ENCODE measurements at regions not wholly inside any gene's neighbourhood (a gene's known extent, or its start where the extent isn't known, plus 50 kb on each side); places are given as distances from the start of the nearest gene placed in this dataset.

DNA sequence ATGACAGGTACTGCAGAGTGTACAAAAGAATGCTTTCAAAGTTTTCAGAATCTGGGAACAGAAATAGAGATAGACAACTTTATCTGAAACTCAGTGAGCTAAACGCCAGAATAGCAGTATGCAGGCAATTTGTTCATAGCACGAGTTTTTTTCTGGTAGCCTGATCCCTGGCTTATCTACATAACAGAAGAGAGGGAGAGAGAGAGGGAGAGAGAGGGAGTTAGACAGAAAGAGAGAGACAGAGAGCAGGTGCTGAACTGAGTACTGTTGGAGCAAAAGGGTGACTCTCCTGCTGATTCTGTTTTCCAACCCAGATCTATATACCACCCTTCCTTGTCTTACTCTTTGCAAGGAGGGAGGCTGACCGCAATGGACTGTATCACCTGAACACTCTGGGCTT lies 388.0 kb upstream of the CA10 start:
- H3K9me3 Mint-ChIP-seq: peaks cover 5 to 18% (median 7%) of the 10 kb centered on the region in 9 donors
- H3K4me1 Mint-ChIP-seq: no peaks in the 10 kb centered on the region
- DNase-seq: no peak
- no peak for ATAC-seq
- H3K27ac Mint-ChIP-seq: no peak overlapping the region
- no peak overlapping the region for H3K4me3 Mint-ChIP-seq
- peaks cover 0 to 1% (median 0%) of the 10 kb centered on the region in 5 donors for H3K27me3 Mint-ChIP-seq
- peaks cover 0 to 7% (median 0%) of the 10 kb centered on the region in 3 donors for H3K36me3 Mint-ChIP-seq
- POLR2A ChIA-PET: no interaction called here

DNA sequence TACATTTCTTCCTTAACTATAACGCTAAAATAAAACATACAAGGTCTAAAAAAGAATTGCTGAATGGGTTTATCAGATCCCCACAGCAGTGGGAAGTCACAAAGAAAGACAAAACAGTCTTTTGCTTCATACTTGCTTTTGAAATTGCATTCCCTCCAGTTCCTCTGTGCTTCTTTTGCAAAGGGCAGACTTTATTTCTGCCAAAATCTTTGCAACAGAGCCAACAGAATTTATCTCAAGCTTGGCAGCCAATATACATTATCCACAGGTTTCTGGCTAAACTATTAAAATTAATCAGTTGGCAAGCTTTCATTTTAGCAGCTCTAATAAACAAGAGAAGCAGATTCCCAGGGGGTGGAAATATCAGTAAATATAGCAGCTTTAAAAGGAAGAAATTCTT lies 378.9 kb upstream of the CA10 start:
- H3K27me3 Mint-ChIP-seq: peaks cover 0 to 2% (median 0%) of the 10 kb centered on the region in 5 donors
- no peak overlapping the region for H3K27ac Mint-ChIP-seq
- H3K4me3 Mint-ChIP-seq: no peak overlapping the region
- ATAC-seq (no peak), DNase-seq (no peak)
- POLR2A ChIA-PET: no interaction called here
- H3K36me3 Mint-ChIP-seq: no peaks in the 10 kb centered on the region
- peaks cover 0 to 11% (median 0%) of the 10 kb centered on the region in 9 donors for H3K9me3 Mint-ChIP-seq
- H3K4me1 Mint-ChIP-seq: no peaks in the 10 kb centered on the region

DNA sequence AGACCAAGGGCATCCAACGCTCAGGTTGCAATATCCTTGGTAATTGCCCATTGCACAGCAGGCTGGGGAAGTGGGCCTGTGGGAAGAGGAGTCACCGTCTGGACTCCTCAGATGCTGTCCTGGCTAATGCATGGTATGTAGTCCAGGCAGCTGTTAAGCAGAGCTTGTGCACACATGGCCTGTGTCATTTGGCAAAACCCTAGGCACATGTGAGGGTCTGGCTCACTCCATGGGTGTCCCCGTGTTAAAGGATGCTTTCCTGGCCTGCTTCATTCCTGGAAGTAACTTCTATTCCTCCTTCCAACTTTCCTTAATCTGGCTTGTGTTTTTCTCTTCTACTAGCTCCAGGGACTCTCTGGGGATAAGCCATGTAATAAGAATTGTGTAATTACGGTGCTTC lies 378.0 kb upstream of the CA10 start:
- Mint-ChIP-seq H3K27me3 (peaks cover 0 to 2% (median 0%) of the 10 kb centered on the region in 5 donors), H3K36me3 (no peaks in the 10 kb centered on the region), H3K9me3 (peaks cover 0 to 7% (median 0%) of the 10 kb centered on the region in 9 donors), H3K4me3 (no peak overlapping the region), H3K4me1 (no peaks in the 10 kb centered on the region), H3K27ac (no peak overlapping the region)
- ATAC-seq: no peak
- DNase-seq: no peak
- POLR2A ChIA-PET: no interaction called here

DNA sequence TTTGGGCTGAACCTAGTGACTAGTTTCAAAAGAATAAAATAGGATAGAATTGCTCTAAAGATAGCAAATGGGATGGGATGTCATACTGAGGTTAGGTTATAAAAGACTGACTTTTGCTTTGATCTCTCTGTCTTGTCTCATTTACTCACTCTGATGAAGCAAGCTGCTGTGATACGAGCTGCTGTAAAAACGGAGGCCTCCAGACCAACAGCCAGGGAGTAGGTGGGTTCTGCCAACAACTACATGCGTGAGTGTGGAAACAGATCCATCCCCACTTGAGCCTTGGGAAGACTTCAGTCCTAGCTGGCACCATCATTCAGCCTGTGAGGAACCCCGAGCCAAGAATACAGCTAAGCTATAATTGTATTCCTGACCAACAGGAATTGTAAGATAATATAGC lies 373.9 kb upstream of the CA10 start:
- ATAC-seq (no peak), DNase-seq (no peak)
- H3K27me3 Mint-ChIP-seq: peaks cover 0 to 2% (median 0%) of the 10 kb centered on the region in 5 donors
- POLR2A ChIA-PET: no interaction called here
- no peak overlapping the region for H3K4me3 Mint-ChIP-seq
- peaks cover 0 to 5% (median 0%) of the 10 kb centered on the region in 9 donors for H3K9me3 Mint-ChIP-seq
- H3K36me3 Mint-ChIP-seq: no peaks in the 10 kb centered on the region
- no peaks in the 10 kb centered on the region for H3K4me1 Mint-ChIP-seq
- no peak overlapping the region for H3K27ac Mint-ChIP-seq

DNA sequence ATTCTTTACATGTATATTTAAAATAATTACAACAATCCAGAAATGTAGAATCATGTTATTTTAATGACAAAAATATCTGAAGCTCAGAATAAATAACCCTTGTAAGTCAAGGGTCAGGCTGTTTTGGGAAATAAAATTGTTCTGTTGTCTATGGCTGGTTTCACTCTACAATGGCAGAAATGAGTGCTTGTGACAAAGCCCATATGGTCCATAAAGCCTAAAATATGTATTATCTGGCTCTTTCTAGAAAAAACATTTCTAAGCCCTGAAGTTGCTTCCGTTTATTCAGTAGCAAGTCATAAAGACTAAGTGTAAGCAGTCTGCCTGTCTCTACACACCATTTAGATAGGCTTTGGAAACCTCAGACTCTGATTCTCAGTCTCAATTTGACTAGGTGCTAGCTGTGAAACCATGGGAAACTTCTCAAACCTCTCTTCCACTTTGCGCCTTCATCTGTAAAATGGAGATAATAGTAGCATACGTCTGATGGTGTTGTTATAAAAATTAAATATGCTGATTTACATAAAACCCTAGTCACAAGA lies 365.7 kb upstream of the CA10 start:
- Mint-ChIP-seq H3K27me3 (peaks cover 0 to 3% (median 0%) of the 10 kb centered on the region in 5 donors), H3K4me1 (no peaks in the 10 kb centered on the region), H3K27ac (no peak overlapping the region), H3K4me3 (no peak overlapping the region), H3K36me3 (no peaks in the 10 kb centered on the region), H3K9me3 (peaks cover 0 to 19% (median 2%) of the 10 kb centered on the region in 9 donors)
- no peak for DNase-seq
- no peak for ATAC-seq
- POLR2A ChIA-PET: no interaction called here

DNA sequence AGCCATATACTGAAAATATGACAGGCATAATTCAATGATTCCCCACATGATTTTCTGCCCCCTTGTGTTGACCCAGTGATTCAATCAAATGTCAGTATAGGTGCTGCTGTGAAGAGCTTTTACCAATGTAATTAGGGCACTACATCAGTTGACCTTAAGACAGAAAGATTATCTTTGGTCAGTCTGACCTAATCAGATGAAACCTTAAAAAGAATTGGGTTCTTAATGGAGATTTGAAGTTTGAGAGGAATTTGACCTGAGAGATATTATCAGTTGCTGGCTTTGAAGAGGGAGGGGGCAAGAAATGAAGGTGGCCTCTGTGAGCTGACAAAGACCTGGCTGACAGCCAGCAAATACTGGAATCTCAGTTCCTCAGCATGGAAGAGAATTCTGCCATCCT lies 358.7 kb upstream of the CA10 start:
- ATAC-seq: no peak
- DNase-seq: no peak
- peaks cover 0 to 3% (median 0%) of the 10 kb centered on the region in 5 donors for H3K27me3 Mint-ChIP-seq
- no peaks in the 10 kb centered on the region for H3K4me1 Mint-ChIP-seq
- no peak overlapping the region for H3K4me3 Mint-ChIP-seq
- POLR2A ChIA-PET: no interaction called here
- no peaks in the 10 kb centered on the region for H3K36me3 Mint-ChIP-seq
- H3K27ac Mint-ChIP-seq: no peak overlapping the region
- peaks cover 0 to 9% (median 2%) of the 10 kb centered on the region in 9 donors for H3K9me3 Mint-ChIP-seq

DNA sequence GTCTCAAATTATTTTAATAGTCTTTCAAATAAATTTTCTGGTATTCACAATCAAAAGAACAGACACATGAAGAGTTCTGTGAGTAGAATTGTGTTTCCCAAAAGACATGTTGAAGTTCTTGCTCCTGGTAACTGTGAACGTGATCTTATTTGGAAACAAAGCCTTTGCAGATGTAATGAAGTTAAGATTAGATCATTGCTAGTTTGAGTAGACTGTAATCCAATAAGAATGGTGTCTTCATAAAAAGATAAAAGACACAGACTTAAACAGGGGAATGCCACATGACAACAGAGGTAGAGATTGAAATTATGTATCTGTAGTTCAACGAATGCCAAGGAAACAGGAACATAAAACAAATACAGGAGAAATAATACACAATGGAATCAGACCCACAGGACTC lies 357.4 kb upstream of the CA10 start:
- Mint-ChIP-seq H3K4me3 (no peak overlapping the region), H3K36me3 (no peaks in the 10 kb centered on the region), H3K9me3 (peaks cover 0 to 13% (median 7%) of the 10 kb centered on the region in 9 donors), H3K27me3 (peaks cover 0 to 3% (median 0%) of the 10 kb centered on the region in 5 donors), H3K4me1 (no peaks in the 10 kb centered on the region), H3K27ac (no peak overlapping the region)
- no peak for DNase-seq
- no peak for ATAC-seq
- POLR2A ChIA-PET: no interaction called here

DNA sequence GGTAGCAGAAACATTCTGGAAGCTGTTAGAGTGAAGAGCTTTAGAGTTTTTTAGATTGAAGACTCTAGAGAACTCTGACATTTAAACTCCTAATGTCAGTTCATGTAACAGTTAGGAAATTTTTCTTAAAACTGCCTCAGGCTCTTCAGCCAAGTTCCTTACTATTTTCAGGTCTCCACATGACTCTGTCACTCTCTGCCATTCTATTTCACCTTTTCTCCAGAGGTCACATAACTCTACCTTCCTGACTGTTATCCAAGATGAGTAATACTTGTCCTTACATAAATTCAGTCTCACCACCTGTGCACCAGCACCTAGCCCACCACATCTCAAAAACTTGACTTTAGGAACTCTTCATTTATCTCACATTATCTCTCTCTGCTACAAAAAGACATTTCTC lies 347.1 kb upstream of the CA10 start:
- DNase-seq (no peak), ATAC-seq (no peak)
- peaks cover 0 to 23% (median 6%) of the 10 kb centered on the region in 9 donors for H3K9me3 Mint-ChIP-seq
- H3K27ac Mint-ChIP-seq: no peak overlapping the region
- H3K4me3 Mint-ChIP-seq: no peak overlapping the region
- H3K36me3 Mint-ChIP-seq: peaks cover 0 to 4% (median 0%) of the 10 kb centered on the region in 3 donors
- peaks cover 0 to 15% (median 0%) of the 10 kb centered on the region in 5 donors for H3K27me3 Mint-ChIP-seq
- POLR2A ChIA-PET: no interaction called here
- no peaks in the 10 kb centered on the region for H3K4me1 Mint-ChIP-seq

DNA sequence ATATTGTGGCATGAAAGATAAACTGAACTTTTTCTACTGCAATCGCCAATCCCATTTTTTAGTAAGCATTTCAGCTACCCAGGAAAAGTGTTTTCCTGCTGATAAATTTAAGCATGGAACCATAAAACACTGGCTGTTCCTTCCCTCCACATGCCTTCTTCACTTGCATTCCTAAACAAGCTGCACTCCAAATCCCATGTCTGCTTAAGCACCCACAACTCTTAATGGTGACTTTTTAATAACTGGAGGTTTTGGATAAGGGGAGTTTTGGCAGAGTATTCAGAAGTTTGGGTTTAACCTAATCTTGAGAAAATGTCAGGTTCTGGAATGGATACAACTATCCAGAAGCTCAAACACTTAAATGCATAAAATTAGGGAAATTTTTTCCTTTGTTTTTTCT lies 345.6 kb upstream of the CA10 start:
- Mint-ChIP-seq H3K4me1 (no peaks in the 10 kb centered on the region), H3K27me3 (peaks cover 0 to 15% (median 0%) of the 10 kb centered on the region in 5 donors), H3K36me3 (peaks cover 0 to 4% (median 0%) of the 10 kb centered on the region in 3 donors), H3K9me3 (peaks cover 0 to 21% (median 6%) of the 10 kb centered on the region in 9 donors), H3K4me3 (no peak overlapping the region), H3K27ac (no peak overlapping the region)
- no peak for ATAC-seq
- DNase-seq: no peak
- POLR2A ChIA-PET: no interaction called here

DNA sequence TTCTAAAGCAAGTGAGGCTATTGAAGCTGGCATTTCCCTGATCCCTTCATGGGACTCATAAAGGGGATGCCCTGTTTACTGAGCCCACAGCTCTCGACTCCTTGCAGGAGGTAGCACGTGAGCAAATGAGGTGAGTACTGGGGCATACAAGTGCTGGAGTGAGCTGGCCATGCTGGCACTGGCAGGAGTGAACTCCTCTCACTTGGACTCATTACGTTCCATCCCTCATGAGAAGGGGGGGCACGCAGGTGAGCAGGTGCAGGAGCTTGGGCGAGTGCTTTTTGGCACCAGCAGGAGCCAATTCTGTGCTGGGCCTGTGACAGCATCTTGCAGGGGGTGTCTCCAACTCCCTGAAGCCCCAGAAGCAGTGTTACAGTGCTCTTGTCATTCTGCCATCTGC lies 337.1 kb upstream of the CA10 start:
- POLR2A ChIA-PET: no interaction called here
- ATAC-seq (no peak), DNase-seq (no peak)
- Mint-ChIP-seq H3K4me3 (no peak overlapping the region), H3K9me3 (peaks cover 0 to 10% (median 4%) of the 10 kb centered on the region in 9 donors), H3K36me3 (no peaks in the 10 kb centered on the region), H3K27ac (no peak overlapping the region), H3K4me1 (no peaks in the 10 kb centered on the region), H3K27me3 (no peaks in the 10 kb centered on the region)

DNA sequence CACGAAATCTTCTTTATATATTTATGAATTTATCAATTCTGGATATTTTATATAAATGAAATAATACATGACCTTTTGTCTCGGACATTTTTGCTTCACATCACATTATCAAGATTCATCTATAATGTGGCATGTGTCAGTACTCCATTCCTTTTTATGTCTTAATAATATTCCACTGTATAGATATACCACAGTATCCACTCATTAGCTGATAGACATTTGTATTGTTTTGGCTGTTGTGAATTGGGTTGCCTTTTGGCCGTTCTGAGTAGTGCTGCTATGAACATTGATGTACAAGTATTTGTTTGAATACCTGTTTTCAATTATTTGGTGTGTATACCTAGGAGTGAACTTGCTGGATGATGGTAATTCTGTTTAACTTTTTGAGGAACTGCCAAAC lies 323.8 kb upstream of the CA10 start:
- no peak overlapping the region for H3K27ac Mint-ChIP-seq
- no peak for DNase-seq
- no peak overlapping the region for H3K4me3 Mint-ChIP-seq
- no peak for ATAC-seq
- peaks cover 0 to 4% (median 0%) of the 10 kb centered on the region in 5 donors for H3K27me3 Mint-ChIP-seq
- H3K9me3 Mint-ChIP-seq: peaks cover 0 to 16% (median 5%) of the 10 kb centered on the region in 9 donors
- POLR2A ChIA-PET: no interaction called here
- no peaks in the 10 kb centered on the region for H3K4me1 Mint-ChIP-seq
- H3K36me3 Mint-ChIP-seq: no peaks in the 10 kb centered on the region

DNA sequence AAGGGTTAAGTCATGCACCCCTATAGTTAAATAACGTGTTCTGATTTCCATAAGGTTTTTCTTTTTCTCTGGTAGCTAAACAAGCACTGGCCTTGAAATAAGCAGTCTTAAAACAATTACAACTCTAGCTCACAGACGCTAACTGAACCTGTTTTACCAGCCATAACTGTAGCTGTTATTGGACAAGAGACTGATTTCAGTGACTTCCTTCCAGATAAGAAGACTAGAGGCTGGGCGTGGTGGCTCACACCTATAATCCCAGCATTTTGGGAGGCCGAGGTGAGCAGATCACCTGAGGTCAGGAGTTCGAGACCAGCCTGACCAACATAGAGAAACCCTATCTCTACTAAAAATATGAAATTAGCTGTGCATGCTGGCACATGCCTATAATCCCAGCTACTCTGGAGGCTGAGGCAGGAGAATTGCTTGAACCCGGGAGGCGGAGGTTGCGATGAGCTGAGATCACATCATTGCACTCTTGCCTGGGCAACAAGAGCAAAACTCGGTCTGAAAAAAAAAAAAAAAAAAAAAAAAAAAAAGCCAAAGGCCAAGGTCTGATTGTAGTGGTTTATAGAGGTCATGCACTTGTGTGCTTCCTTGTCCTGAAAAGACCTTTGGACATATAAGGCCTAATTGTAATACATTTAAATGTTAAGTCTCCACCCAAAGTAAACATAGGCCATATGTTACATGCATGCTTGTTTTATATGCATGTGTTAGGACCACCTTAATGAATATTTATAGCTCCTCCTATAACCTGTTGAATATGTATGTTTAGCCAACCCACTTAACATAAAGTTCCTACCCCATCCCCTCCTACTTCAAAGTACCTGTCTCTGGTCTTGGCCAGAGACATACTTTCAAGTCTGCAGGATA lies 319.5 kb upstream of the CA10 start:
- H3K27me3 Mint-ChIP-seq: no peaks in the 10 kb centered on the region
- peaks cover 0 to 10% (median 1%) of the 10 kb centered on the region in 9 donors for H3K9me3 Mint-ChIP-seq
- no peak for DNase-seq
- no peak overlapping the region for H3K27ac Mint-ChIP-seq
- no peak for ATAC-seq
- POLR2A ChIA-PET: no interaction called here
- H3K36me3 Mint-ChIP-seq: no peaks in the 10 kb centered on the region
- H3K4me3 Mint-ChIP-seq: no peak overlapping the region
- no peaks in the 10 kb centered on the region for H3K4me1 Mint-ChIP-seq

DNA sequence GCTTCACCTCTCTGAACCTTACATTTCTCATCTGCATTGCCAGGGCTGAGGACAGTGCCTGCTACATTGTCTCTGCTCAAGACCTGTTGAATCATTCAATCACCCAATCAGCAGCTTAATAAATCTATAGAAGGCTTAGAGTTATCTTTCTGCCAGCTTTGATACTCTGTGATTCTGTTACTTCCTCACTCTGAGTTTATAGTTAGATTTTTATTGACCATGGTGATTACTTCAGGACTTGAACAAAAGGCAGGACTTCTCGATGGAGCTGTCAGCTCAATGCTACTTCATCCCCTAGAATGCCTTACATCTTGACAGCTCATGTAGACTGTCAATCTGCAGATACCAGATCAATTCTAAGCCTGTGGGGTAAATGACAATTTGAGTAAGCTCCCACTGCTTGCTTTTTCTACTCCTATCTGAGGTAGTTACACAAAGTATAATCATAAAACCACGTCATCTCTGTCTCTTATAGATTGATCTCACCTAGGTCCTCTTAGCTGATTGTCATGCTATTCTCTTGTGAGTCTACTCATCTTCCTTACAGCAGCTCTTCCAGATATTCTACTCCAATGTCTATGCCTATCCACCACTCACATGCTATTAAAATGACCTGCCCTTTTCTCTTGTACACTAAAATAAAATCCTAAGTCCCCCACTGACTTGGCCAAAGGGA lies 318.3 kb upstream of the CA10 start:
- H3K9me3 Mint-ChIP-seq: peaks cover 0 to 9% (median 1%) of the 10 kb centered on the region in 9 donors
- no peak overlapping the region for H3K27ac Mint-ChIP-seq
- POLR2A ChIA-PET: no interaction called here
- H3K4me1 Mint-ChIP-seq: no peaks in the 10 kb centered on the region
- DNase-seq (no peak), ATAC-seq (no peak)
- no peak overlapping the region for H3K4me3 Mint-ChIP-seq
- H3K27me3 Mint-ChIP-seq: no peaks in the 10 kb centered on the region
- no peaks in the 10 kb centered on the region for H3K36me3 Mint-ChIP-seq

Measured in naive thymus-derived CD8-positive, alpha-beta T cell (primary cell).